Tibial nerve (tissue), 4 donors: ENCODE measurements at regions not wholly inside any gene's neighbourhood (a gene's known extent, or its start where the extent isn't known, plus 50 kb on each side); places are given as distances from the start of the nearest gene placed in this dataset.

ENCODE experiments used
- DNase-seq, 2 donors: peaks; one replicate each; pipeline ENCODE4 v3.0.0-alpha.2; 2019; ENCODE audit warnings: low spot score in 2 of 2
- H3K27ac ChIP-seq, 4 donors: fragments of 200-600 bp; sonication (generic) in 3 of 4; one replicate each; pipeline ENCODE4 v1.5.1; 2017 to 2019; ENCODE audit warnings: mild to moderate bottlenecking in 1 of 4
- H3K27me3 ChIP-seq, 2 donors: fragments of 200-600 bp; sonication (generic) in 1 of 2; one replicate each; pipeline versions ENCODE4 v1.5.1 to v1.6.0; 2017 to 2019
- H3K36me3 ChIP-seq, 3 donors: fragments of 200-600 bp; sonication (generic); one replicate each; pipeline ENCODE4 v1.5.1; 2018 to 2019
- H3K4me1 ChIP-seq, 4 donors: fragments of 200-600 bp; sonication (generic) in 3 of 4; one replicate each; pipeline ENCODE4 v1.5.1; 2017 to 2019
- H3K4me3 ChIP-seq, 4 donors: fragments of 200-600 bp; sonication (generic) in 3 of 4; one replicate each; pipeline ENCODE4 v1.5.1; 2017 to 2019; ENCODE audit warnings: mild to moderate bottlenecking in 1 of 4, moderate library complexity in 1 of 4
- H3K9me3 ChIP-seq, 4 donors: fragments of 200-600 bp; sonication (generic) in 3 of 4; one replicate each; pipeline ENCODE4 v1.5.1; 2017 to 2019
- CTCF ChIP-seq, 5 experiments: fragments of 200-600 bp in 3 of 5; fragments of 450-650 bp in 2 of 5; sonication (generic) in 3 of 5; IDR thresholded peaks; one replicate each; pipeline ENCODE4 v1.5.1; 2016 to 2019; ENCODE audit warnings: antibody characterized with exemption in 5 of 5, mild to moderate bottlenecking in 3 of 5, moderate library complexity in 2 of 5
- EP300 ChIP-seq, 2 donors: sonication (generic); formaldehyde crosslinking; IDR thresholded peaks; one replicate each; pipeline ENCODE4 v1.6.1; 2017; ENCODE audit warnings: antibody characterized with exemption in 2 of 2, mild to moderate bottlenecking in 1 of 2
- POLR2A ChIP-seq, 2 donors: fragments of 450-650 bp; IDR thresholded peaks; one replicate each; pipeline ENCODE4 v1.6.1; 2017; ENCODE audit warnings: antibody characterized with exemption in 2 of 2, mild to moderate bottlenecking in 2 of 2, moderate library complexity in 2 of 2
- WGBS, 2 donors: methylation state at CpG; one replicate each; pipeline ENCODE4 v1.1.5; 2018; 5-methylcytosine and 5-hydroxymethylcytosine counted together

GRCh38 chr3:178405531-178405930 lies 130.7 kb upstream of the KCNMB2 start:
- TF ChIP-seq POLR2A (IDR thresholded peaks at IDR 0.05), result no peak
- TF ChIP-seq CTCF (IDR thresholded peaks at IDR 0.05), result no peak
- TF ChIP-seq EP300 (IDR thresholded peaks at IDR 0.05), result no peak
- no peak overlapping the region for H3K27ac ChIP-seq
- no peaks in the 10 kb centered on the region for H3K9me3 ChIP-seq
- H3K4me1 ChIP-seq, result peaks cover 0 to 11% (median 0%) of the 10 kb centered on the region in 4 donors
- DNase-seq, result no peak
- H3K27me3 ChIP-seq, result no peaks in the 10 kb centered on the region
- no peak overlapping the region for H3K4me3 ChIP-seq
- WGBS, 2 donors, result 40% methylated on average over 2 of the region's 2 CpGs
- no peaks in the 10 kb centered on the region for H3K36me3 ChIP-seq

- Histone ChIP-seq H3K4me1 (peaks cover 0 to 11% (median 0%) of the 10 kb centered on the region in 4 donors), H3K36me3 (no peaks in the 10 kb centered on the region), H3K4me3 (no peak overlapping the region), H3K27me3 (no peaks in the 10 kb centered on the region), H3K27ac (no peak overlapping the region), H3K9me3 (no peaks in the 10 kb centered on the region)
- WGBS, 2 donors, result 59 to 68% methylated on average over 3 of the region's 3 CpGs
- TF ChIP-seq CTCF (IDR thresholded peaks at IDR 0.05) (no peak), EP300 (IDR thresholded peaks at IDR 0.05) (no peak), POLR2A (IDR thresholded peaks at IDR 0.05) (no peak)
- DNase-seq, result no peak
Measured at GRCh38 chr3:178406206-178406605, 130.0 kb upstream of the KCNMB2 start.

GRCh38 chr3:178415384-178415783 lies 120.9 kb upstream of the KCNMB2 start:
- no peaks in the 10 kb centered on the region for H3K27me3 ChIP-seq
- H3K4me1 ChIP-seq, result no peaks in the 10 kb centered on the region
- TF ChIP-seq POLR2A (IDR thresholded peaks at IDR 0.05) (no peak), EP300 (IDR thresholded peaks at IDR 0.05) (no peak), CTCF (IDR thresholded peaks at IDR 0.05) (no peak)
- no peak overlapping the region for H3K27ac ChIP-seq
- no peak for DNase-seq
- no peaks in the 10 kb centered on the region for H3K36me3 ChIP-seq
- no peaks in the 10 kb centered on the region for H3K9me3 ChIP-seq
- 93 to 94% methylated on average over 8 of the region's 8 CpGs for WGBS, 2 donors
- H3K4me3 ChIP-seq, result no peak overlapping the region

GRCh38 chr3:178417736-178418135 lies 118.5 kb upstream of the KCNMB2 start:
- DNase-seq, result no peak
- no peak overlapping the region for H3K4me3 ChIP-seq
- no peak overlapping the region for H3K27ac ChIP-seq
- no peaks in the 10 kb centered on the region for H3K36me3 ChIP-seq
- H3K9me3 ChIP-seq, result no peaks in the 10 kb centered on the region
- no peaks in the 10 kb centered on the region for H3K27me3 ChIP-seq
- no peaks in the 10 kb centered on the region for H3K4me1 ChIP-seq
- TF ChIP-seq EP300 (IDR thresholded peaks at IDR 0.05) (no peak), POLR2A (IDR thresholded peaks at IDR 0.05) (no peak), CTCF (IDR thresholded peaks at IDR 0.05) (no peak)
- 91 to 95% methylated on average over 4 of the region's 4 CpGs for WGBS, 2 donors

- no peak overlapping the region for H3K27ac ChIP-seq
- no peaks in the 10 kb centered on the region for H3K36me3 ChIP-seq
- no peaks in the 10 kb centered on the region for H3K9me3 ChIP-seq
- DNase-seq, result no peak
- no peak overlapping the region for H3K4me3 ChIP-seq
- no peaks in the 10 kb centered on the region for H3K27me3 ChIP-seq
- TF ChIP-seq CTCF (IDR thresholded peaks at IDR 0.05), result no peak
- no peak for TF ChIP-seq POLR2A (IDR thresholded peaks at IDR 0.05)
- TF ChIP-seq EP300 (IDR thresholded peaks at IDR 0.05), result no peak
- WGBS, 2 donors, result 49 to 55% methylated on average over 4 of the region's 4 CpGs
- H3K4me1 ChIP-seq, result no peaks in the 10 kb centered on the region
Measured at GRCh38 chr3:178419071-178419470, 117.2 kb upstream of the KCNMB2 start.
